OCI-LY3 (cell line): ENCODE measurements at regions not wholly inside any gene's neighbourhood (a gene's known extent, or its start where the extent isn't known, plus 50 kb on each side); places are given as distances from the start of the nearest gene placed in this dataset.

ENCODE experiments used
- EZH2phosphoT487 ChIP-seq: fragments of 200-600 bp; shearing (Covaris generic); IDR thresholded peaks from 2 replicates; pipeline ENCODE4 v1.6.1; 2018; ENCODE audit warnings: antibody characterized with exemption, mixed run types, low read depth
- TF ChIP-seq, protein P1 (sequence below): fragments of 200-600, 300-600 bp; sonication (generic); IDR thresholded peaks from 2 replicates; pipeline ENCODE4 v1.5.1; 2014; ENCODE audit warnings: antibody characterized with exemption, low read length, low read depth

- TF ChIP-seq, protein P1, sequence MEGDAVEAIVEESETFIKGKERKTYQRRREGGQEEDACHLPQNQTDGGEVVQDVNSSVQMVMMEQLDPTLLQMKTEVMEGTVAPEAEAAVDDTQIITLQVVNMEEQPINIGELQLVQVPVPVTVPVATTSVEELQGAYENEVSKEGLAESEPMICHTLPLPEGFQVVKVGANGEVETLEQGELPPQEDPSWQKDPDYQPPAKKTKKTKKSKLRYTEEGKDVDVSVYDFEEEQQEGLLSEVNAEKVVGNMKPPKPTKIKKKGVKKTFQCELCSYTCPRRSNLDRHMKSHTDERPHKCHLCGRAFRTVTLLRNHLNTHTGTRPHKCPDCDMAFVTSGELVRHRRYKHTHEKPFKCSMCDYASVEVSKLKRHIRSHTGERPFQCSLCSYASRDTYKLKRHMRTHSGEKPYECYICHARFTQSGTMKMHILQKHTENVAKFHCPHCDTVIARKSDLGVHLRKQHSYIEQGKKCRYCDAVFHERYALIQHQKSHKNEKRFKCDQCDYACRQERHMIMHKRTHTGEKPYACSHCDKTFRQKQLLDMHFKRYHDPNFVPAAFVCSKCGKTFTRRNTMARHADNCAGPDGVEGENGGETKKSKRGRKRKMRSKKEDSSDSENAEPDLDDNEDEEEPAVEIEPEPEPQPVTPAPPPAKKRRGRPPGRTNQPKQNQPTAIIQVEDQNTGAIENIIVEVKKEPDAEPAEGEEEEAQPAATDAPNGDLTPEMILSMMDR = no peak
- no peak for TF ChIP-seq EZH2phosphoT487
These were observed 490.9 kb downstream of the ZWINT start for GRCh38 chr10:55870186-55870585.
